ENCODE measurements at regions not wholly inside any gene's neighbourhood (a gene's known extent, or its start where the extent isn't known, plus 50 kb on each side); places are given as distances from the start of the nearest gene placed in this dataset.

- no peak overlapping the region for H3K4me3 ChIP-seq
- 42 to 50% methylated on average over 3 of the region's 3 CpGs for WGBS, 2 donors
- ATAC-seq (ENCODE audit: low FRiP score in 2 of 2) (no peak), DNase-seq (no peak)
- no peaks in the 10 kb centered on the region for H3K27me3 ChIP-seq
- no peaks in the 10 kb centered on the region for H3K9me3 ChIP-seq
- H3K4me1 ChIP-seq = no peaks in the 10 kb centered on the region
- TF ChIP-seq EP300 (IDR thresholded peaks at IDR 0.05) = no peak
- no peak for TF ChIP-seq POLR2AphosphoS5 (IDR thresholded peaks at IDR 0.05)
- TF ChIP-seq POLR2A (IDR thresholded peaks at IDR 0.05) = no peak
- TF ChIP-seq, protein P1, sequence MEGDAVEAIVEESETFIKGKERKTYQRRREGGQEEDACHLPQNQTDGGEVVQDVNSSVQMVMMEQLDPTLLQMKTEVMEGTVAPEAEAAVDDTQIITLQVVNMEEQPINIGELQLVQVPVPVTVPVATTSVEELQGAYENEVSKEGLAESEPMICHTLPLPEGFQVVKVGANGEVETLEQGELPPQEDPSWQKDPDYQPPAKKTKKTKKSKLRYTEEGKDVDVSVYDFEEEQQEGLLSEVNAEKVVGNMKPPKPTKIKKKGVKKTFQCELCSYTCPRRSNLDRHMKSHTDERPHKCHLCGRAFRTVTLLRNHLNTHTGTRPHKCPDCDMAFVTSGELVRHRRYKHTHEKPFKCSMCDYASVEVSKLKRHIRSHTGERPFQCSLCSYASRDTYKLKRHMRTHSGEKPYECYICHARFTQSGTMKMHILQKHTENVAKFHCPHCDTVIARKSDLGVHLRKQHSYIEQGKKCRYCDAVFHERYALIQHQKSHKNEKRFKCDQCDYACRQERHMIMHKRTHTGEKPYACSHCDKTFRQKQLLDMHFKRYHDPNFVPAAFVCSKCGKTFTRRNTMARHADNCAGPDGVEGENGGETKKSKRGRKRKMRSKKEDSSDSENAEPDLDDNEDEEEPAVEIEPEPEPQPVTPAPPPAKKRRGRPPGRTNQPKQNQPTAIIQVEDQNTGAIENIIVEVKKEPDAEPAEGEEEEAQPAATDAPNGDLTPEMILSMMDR (IDR thresholded peaks at IDR 0.05) = no peak
- no peak overlapping the region for H3K27ac ChIP-seq
- H3K36me3 ChIP-seq = no peaks in the 10 kb centered on the region
Measured at GRCh38 chr22:22349455-22349836, 104.9 kb downstream of the VPREB1 start.

DNA sequence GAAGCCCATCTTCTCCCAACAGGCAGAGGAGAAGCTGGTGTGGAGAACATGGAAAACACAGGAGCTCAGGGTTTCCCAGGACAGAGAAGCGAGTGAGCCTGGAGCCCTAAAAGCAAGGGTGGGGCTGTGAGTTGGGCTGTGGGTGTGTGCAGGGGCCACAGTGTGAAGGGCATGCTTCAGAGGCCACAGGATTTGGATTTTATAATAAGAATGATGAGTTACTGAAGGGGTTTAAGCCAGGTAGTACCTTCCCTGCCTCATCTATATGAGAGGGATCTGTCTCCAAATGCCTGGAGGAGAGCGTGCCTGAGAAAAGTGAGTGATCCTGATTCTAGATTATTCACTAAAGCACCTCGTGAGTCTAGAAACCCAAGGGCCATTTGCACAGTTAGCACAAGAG is 106.8 kb downstream of the VPREB1 start:
- Histone ChIP-seq H3K9me3 (no peaks in the 10 kb centered on the region), H3K27me3 (no peaks in the 10 kb centered on the region), H3K4me3 (no peak overlapping the region), H3K27ac (no peak overlapping the region), H3K4me1 (no peaks in the 10 kb centered on the region), H3K36me3 (no peaks in the 10 kb centered on the region)
- DNase-seq (no peak), ATAC-seq (ENCODE audit: low FRiP score in 2 of 2) (no peak)
- TF ChIP-seq POLR2AphosphoS5 (IDR thresholded peaks at IDR 0.05) (no peak), POLR2A (IDR thresholded peaks at IDR 0.05) (no peak)
- TF ChIP-seq, protein P1 (IDR thresholded peaks at IDR 0.05) = no peak
- WGBS, 2 donors = 74 to 81% methylated on average over 3 of the region's 3 CpGs

DNA sequence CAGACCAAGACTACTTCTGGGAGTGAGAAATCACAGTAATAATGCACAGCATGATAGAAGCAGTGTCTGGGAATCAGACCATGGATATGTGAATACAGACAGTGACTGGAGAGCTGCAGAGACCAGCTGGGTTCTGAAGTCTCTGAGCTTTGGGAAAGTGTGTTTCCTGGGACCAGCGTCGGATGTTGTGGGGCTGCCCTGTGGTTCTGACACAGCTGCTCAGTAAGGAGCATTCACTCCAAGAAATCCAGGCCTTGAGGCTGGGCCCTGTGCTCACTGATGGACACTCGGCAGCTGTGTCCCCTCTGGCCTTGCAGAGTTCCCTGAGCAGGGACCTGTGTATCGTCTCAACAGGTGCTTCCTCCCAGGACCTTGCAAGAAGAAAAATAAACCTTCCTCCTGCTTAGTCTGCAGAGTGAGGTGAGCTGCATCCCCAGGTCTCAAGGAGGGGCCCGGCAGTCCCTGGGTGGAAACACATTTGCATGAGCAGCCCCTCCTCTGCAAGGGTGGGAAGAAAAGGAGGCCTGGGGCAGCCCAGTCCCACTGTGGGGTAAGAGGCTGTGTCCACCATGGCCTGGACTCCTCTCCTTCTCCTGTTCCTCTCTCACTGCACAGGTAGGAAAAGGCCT is 107.9 kb downstream of the VPREB1 start:
- Histone ChIP-seq H3K4me1 (no peaks in the 10 kb centered on the region), H3K9me3 (no peaks in the 10 kb centered on the region), H3K27ac (no peak overlapping the region), H3K4me3 (no peak overlapping the region), H3K27me3 (no peaks in the 10 kb centered on the region), H3K36me3 (no peaks in the 10 kb centered on the region)
- ATAC-seq (ENCODE audit: low FRiP score in 2 of 2) = no peak
- no peak for DNase-seq
- TF ChIP-seq EP300 (IDR thresholded peaks at IDR 0.05) = no peak
- no peak for TF ChIP-seq POLR2A (IDR thresholded peaks at IDR 0.05)
- TF ChIP-seq POLR2AphosphoS5 (IDR thresholded peaks at IDR 0.05) = no peak
- TF ChIP-seq, protein P1 (IDR thresholded peaks at IDR 0.05) = no peak
- WGBS, 2 donors = 48 to 54% methylated on average over 2 to 5 of the region's 5 CpGs

DNA sequence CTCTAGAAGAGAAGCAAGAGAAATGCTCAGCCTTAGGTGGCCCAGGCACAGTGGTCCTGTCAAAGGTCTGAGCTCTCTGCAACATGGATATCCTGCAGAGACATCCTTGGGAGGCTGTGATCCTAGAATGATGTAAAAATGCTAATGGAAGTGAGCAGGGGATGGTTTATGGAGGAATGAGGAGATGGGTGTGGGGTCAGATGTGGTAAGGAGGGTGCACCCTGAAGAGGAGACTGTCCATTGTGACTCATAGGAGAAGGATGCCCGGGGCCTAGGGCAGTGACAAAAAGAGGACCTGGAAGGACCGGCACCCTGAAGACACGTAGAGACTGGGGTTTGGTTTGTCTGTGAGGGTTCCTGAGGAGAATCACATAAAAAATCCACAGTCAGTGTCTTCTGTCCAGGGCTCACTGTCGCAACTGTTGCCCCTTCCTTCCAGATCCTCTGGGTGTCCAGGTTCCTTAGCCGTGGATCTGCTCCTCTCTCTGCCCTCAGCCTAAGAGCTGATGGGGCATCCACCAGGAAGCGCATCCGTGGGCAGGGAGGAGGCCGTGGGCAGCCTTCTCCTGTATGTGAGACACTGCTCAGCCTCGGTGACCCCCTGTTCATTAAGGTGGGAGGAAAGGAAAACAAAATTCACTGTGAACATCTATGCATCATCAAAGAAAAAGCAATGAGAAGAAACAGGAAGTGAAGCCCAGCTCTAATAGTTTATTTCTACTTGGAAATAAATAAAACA is 110.7 kb downstream of the VPREB1 start:
- TF ChIP-seq POLR2AphosphoS5 (IDR thresholded peaks at IDR 0.05) (no peak), EP300 (IDR thresholded peaks at IDR 0.05) (no peak)
- TF ChIP-seq, protein P1 (IDR thresholded peaks at IDR 0.05) = no peak

More for the DNA sequence above, 110.7 kb downstream of the VPREB1 start:
- Histone ChIP-seq H3K4me3 (no peak overlapping the region), H3K27ac (no peak overlapping the region), H3K36me3 (no peaks in the 10 kb centered on the region), H3K9me3 (no peaks in the 10 kb centered on the region), H3K4me1 (no peaks in the 10 kb centered on the region), H3K27me3 (no peaks in the 10 kb centered on the region)
- ATAC-seq (ENCODE audit: low FRiP score in 2 of 2) (no peak), DNase-seq (peak in 1 of 2 donors; percentile 29)
- WGBS, 2 donors = 68 to 69% methylated on average over 7 to 9 of the region's 9 CpGs

Measured in upper lobe of left lung (tissue), 6 donors.